Suprapubic skin (tissue), 4 donors: ENCODE measurements at regions not wholly inside any gene's neighbourhood (a gene's known extent, or its start where the extent isn't known, plus 50 kb on each side); places are given as distances from the start of the nearest gene placed in this dataset.

ENCODE experiments used
- EP300 ChIP-seq: sonication (generic); formaldehyde crosslinking; IDR thresholded peaks from one replicate; pipeline ENCODE4 v1.6.1; 2017; ENCODE audit warnings: antibody characterized with exemption
- POLR2A ChIP-seq, 2 donors: fragments of 450-650 bp; IDR thresholded peaks; one replicate each; pipeline ENCODE4 v1.6.1; 2017; ENCODE audit warnings: antibody characterized with exemption in 2 of 2, mild to moderate bottlenecking in 2 of 2, moderate library complexity in 2 of 2
- POLR2AphosphoS5 ChIP-seq, 3 donors: sonication (generic); formaldehyde crosslinking; IDR thresholded peaks; one replicate each; pipeline ENCODE4 v1.6.1; 2017; ENCODE audit warnings: antibody characterized with exemption in 3 of 3
- TF ChIP-seq, protein P1 (sequence below), 2 donors: fragments of 200-600 bp in 1 of 2; fragments of 450-650 bp in 1 of 2; sonication (generic) in 1 of 2; IDR thresholded peaks; one replicate each; pipeline ENCODE4 v1.5.1; 2016 to 2019; ENCODE audit warnings: antibody characterized with exemption in 2 of 2, mild to moderate bottlenecking in 1 of 2, moderate library complexity in 1 of 2

DNA sequence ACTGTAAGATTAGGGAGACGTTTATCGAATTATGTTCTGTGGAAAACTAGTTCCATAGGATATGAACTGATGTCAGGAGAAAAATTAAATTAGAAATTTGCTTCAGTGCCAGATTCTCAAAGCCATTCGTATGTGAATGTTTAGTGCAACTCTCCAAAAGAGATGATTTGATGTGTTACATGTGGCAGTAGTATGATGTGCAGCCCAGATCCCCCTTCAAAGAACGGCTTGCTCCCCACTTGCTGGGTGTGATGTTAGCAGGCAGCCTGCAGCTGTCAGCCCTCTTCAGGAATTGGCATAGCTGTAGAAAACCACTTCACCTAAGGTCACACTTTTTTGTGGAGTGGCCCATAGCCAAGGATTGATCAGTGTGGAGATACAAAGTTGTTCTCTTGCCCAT, 127.0 kb upstream of the CCDC54 start:
- no peak for TF ChIP-seq POLR2A (IDR thresholded peaks at IDR 0.05)
- TF ChIP-seq, protein P1, sequence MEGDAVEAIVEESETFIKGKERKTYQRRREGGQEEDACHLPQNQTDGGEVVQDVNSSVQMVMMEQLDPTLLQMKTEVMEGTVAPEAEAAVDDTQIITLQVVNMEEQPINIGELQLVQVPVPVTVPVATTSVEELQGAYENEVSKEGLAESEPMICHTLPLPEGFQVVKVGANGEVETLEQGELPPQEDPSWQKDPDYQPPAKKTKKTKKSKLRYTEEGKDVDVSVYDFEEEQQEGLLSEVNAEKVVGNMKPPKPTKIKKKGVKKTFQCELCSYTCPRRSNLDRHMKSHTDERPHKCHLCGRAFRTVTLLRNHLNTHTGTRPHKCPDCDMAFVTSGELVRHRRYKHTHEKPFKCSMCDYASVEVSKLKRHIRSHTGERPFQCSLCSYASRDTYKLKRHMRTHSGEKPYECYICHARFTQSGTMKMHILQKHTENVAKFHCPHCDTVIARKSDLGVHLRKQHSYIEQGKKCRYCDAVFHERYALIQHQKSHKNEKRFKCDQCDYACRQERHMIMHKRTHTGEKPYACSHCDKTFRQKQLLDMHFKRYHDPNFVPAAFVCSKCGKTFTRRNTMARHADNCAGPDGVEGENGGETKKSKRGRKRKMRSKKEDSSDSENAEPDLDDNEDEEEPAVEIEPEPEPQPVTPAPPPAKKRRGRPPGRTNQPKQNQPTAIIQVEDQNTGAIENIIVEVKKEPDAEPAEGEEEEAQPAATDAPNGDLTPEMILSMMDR (IDR thresholded peaks at IDR 0.05): no peak
- TF ChIP-seq POLR2AphosphoS5 (IDR thresholded peaks at IDR 0.05): no peak
- TF ChIP-seq EP300: no peak
